HEK293 (cell line): ENCODE measurements at regions not wholly inside any gene's neighbourhood (a gene's known extent, or its start where the extent isn't known, plus 50 kb on each side); places are given as distances from the start of the nearest gene placed in this dataset.
"Not testable (repeated sequence)": the region's sequence is repeated elsewhere in the genome, so short reads cannot be mapped to it uniquely, and the experiment has no call there.

Source experiments
- CTCF ChIA-PET: fragments of 350-600 bp; formaldehyde crosslinking; extraction: SDS; loops from one replicate; lab custom pipeline; 2021; ENCODE audit warnings: antibody characterized with exemption; lab: Yijun Ruan, JAX
- POLR2A ChIA-PET: fragments of 300-600 bp; formaldehyde crosslinking; extraction: SDS; loops from one replicate; lab custom pipeline; 2020; ENCODE audit warnings: antibody characterized with exemption, inconsistent platforms; lab: Yijun Ruan, JAX
- H3K27ac ChIP-seq: fragments of 200-500 bp; sonication (Bioruptor generic); 2 replicates; pipeline ENCODE4 v1.5.1; 2014; ENCODE audit warnings: low read depth, low read length, control low read depth, inconsistent platforms; ENCODE audit errors: extremely low read depth
- H3K36me3 ChIP-seq, 2 experiments: fragments of 200-500 bp in 1 of 2; sonication (Bioruptor generic) in 1 of 2; 1 replicate in 1 of 2; 2 replicates in 1 of 2; pipeline ENCODE4 v1.5.1; 2014 to 2017; ENCODE audit warnings: inconsistent platforms in 2 of 2, low read length in 2 of 2; ENCODE audit not compliant: control insufficient read depth in 2 of 2, insufficient read depth in 1 of 2
- H3K4me1 ChIP-seq: fragments of 200-500 bp; sonication (Bioruptor generic); 2 replicates; pipeline ENCODE4 v1.5.1; 2014; ENCODE audit warnings: mild to moderate bottlenecking, low read length, inconsistent platforms; ENCODE audit not compliant: control insufficient read depth, insufficient read depth
- H3K4me3 ChIP-seq: 2 replicates; pipeline ENCODE4 v1.5.1; 2011; ENCODE audit warnings: low read depth, mild to moderate bottlenecking, control low read depth, low read length, moderate library complexity
- H3K9me3 ChIP-seq: fragments of 200-500 bp; sonication (Bioruptor generic); 2 replicates; pipeline ENCODE4 v1.5.1; 2014; ENCODE audit warnings: low read depth, low read length, inconsistent platforms; ENCODE audit not compliant: control insufficient read depth, insufficient read depth
- HOXA7 ChIP-seq: sonication (generic); formaldehyde crosslinking; IDR thresholded peaks from 2 replicates; pipeline ENCODE4 v1.8.1; 2022; ENCODE audit warnings: missing genetic modification reagents, borderline replicate concordance
- IKZF3 ChIP-seq: fragments of 450-650 bp; IDR thresholded peaks from 2 replicates; pipeline ENCODE4 v1.5.0; 2018; ENCODE audit warnings: missing biosample characterization, mild to moderate bottlenecking, missing genetic modification characterization, moderate library complexity
- KLF16 ChIP-seq: fragments of 450-650 bp; formaldehyde crosslinking; IDR thresholded peaks from 2 replicates; pipeline ENCODE4 v1.5.1; 2017; ENCODE audit warnings: missing biosample characterization, missing genetic modification characterization
- RBAK ChIP-seq: fragments of 450-650 bp; formaldehyde crosslinking; IDR thresholded peaks from 2 replicates; pipeline ENCODE4 v1.5.1; 2016; ENCODE audit warnings: missing biosample characterization, missing genetic modification characterization
- SP2 ChIP-seq: fragments of 450-650 bp; formaldehyde crosslinking; IDR thresholded peaks from 2 replicates; pipeline ENCODE4 v1.5.1; 2016; ENCODE audit warnings: missing biosample characterization, missing genetic modification characterization
- YY1 ChIP-seq: fragments of 450-650 bp; formaldehyde crosslinking; IDR thresholded peaks from 2 replicates; pipeline ENCODE4 v1.5.1; 2018; ENCODE audit warnings: missing biosample characterization, missing genetic modification characterization
- ZNF10 ChIP-seq: fragments of 450-650 bp; formaldehyde crosslinking; IDR thresholded peaks from 2 replicates; pipeline ENCODE4 v1.5.1; 2017; ENCODE audit warnings: missing biosample characterization, missing genetic modification characterization
- ZNF138 ChIP-seq: fragments of 450-650 bp; formaldehyde crosslinking; IDR thresholded peaks from 2 replicates; pipeline ENCODE4 v1.5.1; 2016; ENCODE audit warnings: missing biosample characterization, missing genetic modification characterization, borderline replicate concordance
- ZNF169 ChIP-seq: fragments of 450-650 bp; formaldehyde crosslinking; IDR thresholded peaks from 2 replicates; pipeline ENCODE4 v1.5.1; 2016; ENCODE audit warnings: missing biosample characterization, missing genetic modification characterization
- ZNF19 ChIP-seq: fragments of 450-650 bp; formaldehyde crosslinking; IDR thresholded peaks from 2 replicates; pipeline ENCODE4; 2016; ENCODE audit warnings: missing biosample characterization, missing genetic modification characterization, low read depth
- ZNF221 ChIP-seq: fragments of 450-650 bp; formaldehyde crosslinking; IDR thresholded peaks from 2 replicates; pipeline ENCODE4 v1.5.1; 2017; ENCODE audit warnings: missing biosample characterization, missing genetic modification characterization, borderline replicate concordance
- ZNF302 ChIP-seq: fragments of 450-650 bp; formaldehyde crosslinking; IDR thresholded peaks from 2 replicates; pipeline ENCODE4 v1.5.1; 2016; ENCODE audit warnings: missing biosample characterization, missing genetic modification characterization, low read depth
- ZNF433 ChIP-seq: fragments of 450-650 bp; formaldehyde crosslinking; IDR thresholded peaks from 2 replicates; pipeline ENCODE4 v1.5.1; 2016; ENCODE audit warnings: missing biosample characterization, missing genetic modification characterization, low read depth
- ZNF501 ChIP-seq: fragments of 450-650 bp; formaldehyde crosslinking; IDR thresholded peaks from 2 replicates; pipeline ENCODE4 v1.5.1; 2016; ENCODE audit warnings: missing biosample characterization, missing genetic modification characterization
- ZNF529 ChIP-seq: fragments of 450-650 bp; formaldehyde crosslinking; IDR thresholded peaks from 2 replicates; pipeline ENCODE4 v1.5.1; 2017; ENCODE audit warnings: missing genetic modification characterization, missing biosample characterization; ENCODE audit not compliant: insufficient replicate concordance
- ZNF558 ChIP-seq: fragments of 450-650 bp; formaldehyde crosslinking; IDR thresholded peaks from 2 replicates; pipeline ENCODE4 v1.5.1; 2016; ENCODE audit warnings: missing biosample characterization, missing genetic modification characterization
- ZNF600 ChIP-seq: fragments of 450-650 bp; formaldehyde crosslinking; IDR thresholded peaks from 2 replicates; pipeline ENCODE4 v1.5.1; 2016; ENCODE audit warnings: missing biosample characterization, missing genetic modification characterization
- ZNF629 ChIP-seq: fragments of 450-650 bp; formaldehyde crosslinking; IDR thresholded peaks from 2 replicates; pipeline ENCODE4 v1.5.1; 2017; ENCODE audit warnings: missing biosample characterization, missing genetic modification characterization
- ZNF654 ChIP-seq: fragments of 450-650 bp; formaldehyde crosslinking; IDR thresholded peaks from 2 replicates; pipeline ENCODE4 v1.5.1; 2016; ENCODE audit warnings: low read depth, missing biosample characterization, missing genetic modification characterization
- ZNF701 ChIP-seq: fragments of 450-650 bp; formaldehyde crosslinking; IDR thresholded peaks from 2 replicates; pipeline ENCODE4 v1.5.1; 2016; ENCODE audit warnings: missing biosample characterization, missing genetic modification characterization
- ZNF776 ChIP-seq: fragments of 450-650 bp; formaldehyde crosslinking; IDR thresholded peaks from 2 replicates; pipeline ENCODE4 v1.5.0; 2017; ENCODE audit warnings: missing biosample characterization, missing genetic modification characterization, borderline replicate concordance
- ZNF777 ChIP-seq: fragments of 450-650 bp; formaldehyde crosslinking; IDR thresholded peaks from 2 replicates; pipeline ENCODE4 v1.5.1; 2017; ENCODE audit warnings: missing biosample characterization, missing genetic modification characterization, borderline replicate concordance
- ZSCAN30 ChIP-seq: fragments of 450-650 bp; IDR thresholded peaks from 2 replicates; pipeline ENCODE4 v1.5.1; 2018; ENCODE audit warnings: missing biosample characterization, mild to moderate bottlenecking, missing genetic modification characterization, moderate library complexity
- TF ChIP-seq, protein P1 (sequence below): IDR thresholded peaks from 2 replicates; pipeline ENCODE4 v1.6.1; 2011; ENCODE audit warnings: mild to moderate bottlenecking, low read depth, low read length, borderline replicate concordance
- TF ChIP-seq, protein P2 (sequence below): fragments of 450-650 bp; formaldehyde crosslinking; optimal IDR thresholded peaks from 2 replicates; pipeline ENCODE3; 2016; ENCODE audit warnings: missing biosample characterization, mild to moderate bottlenecking, missing genetic modification characterization
- TF ChIP-seq, protein P3 (sequence below): sonication (generic); formaldehyde crosslinking; IDR thresholded peaks from 2 replicates; pipeline ENCODE4 v1.8.1; 2022; ENCODE audit warnings: mild to moderate bottlenecking, moderate library complexity, missing genetic modification reagents
- TF ChIP-seq, protein P4 (sequence below): fragments of 450-650 bp; formaldehyde crosslinking; IDR thresholded peaks from 2 replicates; pipeline ENCODE4 v1.5.1; 2016; ENCODE audit warnings: missing biosample characterization, missing genetic modification characterization

DNA sequence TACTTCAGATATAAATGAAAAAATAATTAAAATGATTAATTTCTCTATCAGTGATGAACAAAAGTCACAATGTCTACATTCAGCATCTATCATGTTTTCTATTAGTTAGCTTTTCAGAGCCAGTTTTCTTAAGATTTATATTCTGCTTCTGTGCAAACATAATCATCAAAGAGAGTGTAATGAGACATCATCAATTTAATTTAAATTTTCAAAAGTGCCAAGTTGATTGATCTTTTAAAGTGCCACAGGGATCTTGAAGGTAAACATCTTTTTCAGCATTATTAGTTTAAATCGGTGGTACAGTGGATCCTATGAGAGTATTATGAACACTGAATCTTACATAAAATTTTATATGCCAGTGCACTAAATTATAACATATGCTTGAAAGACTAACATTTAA, 1176.1 kb downstream of the PLA2G4A start (continued):
- no peak for TF ChIP-seq ZSCAN30
- TF ChIP-seq, all 188 proteins: peak for 0

DNA sequence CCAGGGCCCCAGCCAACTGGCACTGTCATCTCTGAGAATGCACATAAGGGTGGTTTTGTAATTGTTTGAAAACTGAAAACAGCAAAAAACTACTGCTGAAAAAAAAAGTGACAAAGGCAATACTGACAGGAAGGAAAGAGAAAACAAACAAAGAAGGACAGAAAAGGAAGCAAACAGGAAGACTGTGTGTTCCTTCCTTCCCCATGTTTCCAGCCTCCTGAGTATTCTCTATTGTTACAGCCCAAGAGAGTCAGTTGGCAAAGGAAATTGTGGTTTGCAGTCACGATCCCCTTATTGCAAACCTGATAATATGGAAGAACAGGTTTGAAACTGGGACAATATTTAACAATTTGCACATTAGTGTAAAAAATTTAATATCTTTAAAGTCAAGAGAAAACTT, 1177.6 kb downstream of the PLA2G4A start:
- ChIA-PET POLR2A (no interaction called here), CTCF (no interaction called here)
- Histone ChIP-seq H3K4me3 (no peak overlapping the region), H3K9me3 (no peaks in the 10 kb centered on the region), H3K4me1 (no peaks in the 10 kb centered on the region), H3K36me3 (no peaks in the 10 kb centered on the region), H3K27ac (no peak overlapping the region)
- TF ChIP-seq ZNF221 (tag by site-specific recombination) (no peak), ZNF10 (no peak), ZNF629 (no peak), RBAK (tag by site-specific recombination) (no peak), HOXA7 (no peak), ZNF138 (tag by site-specific recombination) (no peak), ZNF600 (tag by site-specific recombination) (no peak), ZNF169 (no peak)
- TF ChIP-seq, protein P1, sequence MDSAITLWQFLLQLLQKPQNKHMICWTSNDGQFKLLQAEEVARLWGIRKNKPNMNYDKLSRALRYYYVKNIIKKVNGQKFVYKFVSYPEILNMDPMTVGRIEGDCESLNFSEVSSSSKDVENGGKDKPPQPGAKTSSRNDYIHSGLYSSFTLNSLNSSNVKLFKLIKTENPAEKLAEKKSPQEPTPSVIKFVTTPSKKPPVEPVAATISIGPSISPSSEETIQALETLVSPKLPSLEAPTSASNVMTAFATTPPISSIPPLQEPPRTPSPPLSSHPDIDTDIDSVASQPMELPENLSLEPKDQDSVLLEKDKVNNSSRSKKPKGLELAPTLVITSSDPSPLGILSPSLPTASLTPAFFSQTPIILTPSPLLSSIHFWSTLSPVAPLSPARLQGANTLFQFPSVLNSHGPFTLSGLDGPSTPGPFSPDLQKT, result no peak

DNA sequence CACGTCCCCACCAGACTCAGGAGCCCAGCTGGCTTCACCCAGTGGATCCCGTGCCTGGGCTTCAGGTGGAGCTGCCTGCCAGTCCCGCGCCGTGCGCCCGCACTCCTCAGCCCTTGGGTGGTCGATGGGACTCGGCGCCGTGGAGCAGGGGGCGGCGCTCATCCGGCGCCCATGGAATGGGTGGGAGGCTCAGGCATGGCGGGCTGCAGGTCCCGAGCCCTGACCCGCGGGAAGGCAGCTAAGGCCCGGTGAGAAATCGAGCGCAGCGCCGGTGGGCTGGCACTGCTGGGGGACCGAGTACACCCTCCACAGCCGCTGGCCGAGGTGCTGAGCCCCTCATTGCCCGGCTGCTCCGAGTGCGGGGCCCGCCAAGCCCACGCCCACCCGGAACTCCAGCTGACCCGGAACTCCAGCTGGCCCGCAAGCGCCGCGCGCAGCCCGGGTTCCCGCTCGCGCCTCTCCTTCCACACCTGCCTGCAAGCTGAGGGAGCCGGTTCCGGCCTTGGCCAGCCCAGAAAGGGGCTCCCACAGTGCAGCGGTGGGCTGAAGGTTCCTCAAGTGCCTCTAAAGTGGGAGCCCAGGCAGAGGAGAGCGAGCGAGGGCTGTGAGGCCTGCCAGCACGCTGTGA, 1184.6 kb downstream of the PLA2G4A start:
- H3K36me3 ChIP-seq, H3K4me3 ChIP-seq, H3K27ac ChIP-seq, H3K4me1 ChIP-seq, POLR2A ChIA-PET, H3K9me3 ChIP-seq, CTCF ChIA-PET: not testable (repeated sequence)

DNA sequence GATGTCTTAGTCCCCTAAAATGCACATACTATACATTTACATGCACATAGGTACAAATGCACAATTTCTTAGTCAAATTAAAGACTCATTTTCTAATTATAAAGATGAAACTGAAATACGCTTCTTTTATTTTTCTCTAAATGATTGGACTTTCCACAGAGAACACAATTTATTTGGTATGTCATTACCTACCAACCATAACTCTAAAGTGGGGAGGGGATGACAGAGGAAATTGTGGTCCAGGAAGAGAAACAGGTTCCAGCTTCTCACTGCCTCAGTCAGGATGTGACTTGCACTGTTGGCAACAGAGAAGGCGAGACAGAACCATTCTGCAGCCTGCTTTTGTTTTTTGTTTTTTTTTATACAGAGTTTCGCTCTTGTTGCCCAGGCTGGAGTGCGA, 1189.2 kb downstream of the PLA2G4A start:
- Histone ChIP-seq H3K27ac (no peak overlapping the region), H3K4me3 (no peak overlapping the region), H3K36me3 (no peaks in the 10 kb centered on the region), H3K4me1 (no peaks in the 10 kb centered on the region), H3K9me3 (no peaks in the 10 kb centered on the region)
- CTCF ChIA-PET, result interaction anchor here (0.6 to 0.7 kb wide), 2 partner anchors 84 to 967 kb away, joined by 3 to 4 read pairs; no protein-coding TSS in a partner anchor
- POLR2A ChIA-PET, result no interaction called here
- TF ChIP-seq ZNF776, result no peak
- no peak for TF ChIP-seq IKZF3 (tag by site-specific recombination)
- TF ChIP-seq KLF16 (tag by site-specific recombination), result no peak
- no peak for TF ChIP-seq ZNF701 (tag by site-specific recombination)
- TF ChIP-seq ZNF777 (tag by site-specific recombination), result no peak
- no peak for TF ChIP-seq SP2
- TF ChIP-seq, protein P2, sequence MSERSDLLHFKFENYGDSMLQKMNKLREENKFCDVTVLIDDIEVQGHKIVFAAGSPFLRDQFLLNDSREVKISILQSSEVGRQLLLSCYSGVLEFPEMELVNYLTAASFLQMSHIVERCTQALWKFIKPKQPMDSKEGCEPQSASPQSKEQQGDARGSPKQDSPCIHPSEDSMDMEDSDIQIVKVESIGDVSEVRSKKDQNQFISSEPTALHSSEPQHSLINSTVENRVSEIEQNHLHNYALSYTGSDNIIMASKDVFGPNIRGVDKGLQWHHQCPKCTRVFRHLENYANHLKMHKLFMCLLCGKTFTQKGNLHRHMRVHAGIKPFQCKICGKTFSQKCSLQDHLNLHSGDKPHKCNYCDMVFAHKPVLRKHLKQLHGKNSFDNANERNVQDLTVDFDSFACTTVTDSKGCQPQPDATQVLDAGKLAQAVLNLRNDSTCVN, result no peak
- no peak for TF ChIP-seq ZNF302 (tag by site-specific recombination)
- TF ChIP-seq, protein P3, sequence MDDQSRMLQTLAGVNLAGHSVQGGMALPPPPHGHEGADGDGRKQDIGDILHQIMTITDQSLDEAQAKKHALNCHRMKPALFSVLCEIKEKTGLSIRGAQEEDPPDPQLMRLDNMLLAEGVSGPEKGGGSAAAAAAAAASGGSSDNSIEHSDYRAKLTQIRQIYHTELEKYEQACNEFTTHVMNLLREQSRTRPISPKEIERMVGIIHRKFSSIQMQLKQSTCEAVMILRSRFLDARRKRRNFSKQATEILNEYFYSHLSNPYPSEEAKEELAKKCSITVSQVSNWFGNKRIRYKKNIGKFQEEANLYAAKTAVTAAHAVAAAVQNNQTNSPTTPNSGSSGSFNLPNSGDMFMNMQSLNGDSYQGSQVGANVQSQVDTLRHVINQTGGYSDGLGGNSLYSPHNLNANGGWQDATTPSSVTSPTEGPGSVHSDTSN (CRISPR knock-in tag), result no peak
- no peak for TF ChIP-seq ZNF19 (tag by site-specific recombination)
- no peak for TF ChIP-seq ZNF558 (tag by site-specific recombination)
- no peak for TF ChIP-seq ZNF501
- TF ChIP-seq ZNF529, result no peak
- TF ChIP-seq ZNF654 (tag by site-specific recombination), result no peak
- TF ChIP-seq ZNF433 (tag by site-specific recombination), result no peak
- TF ChIP-seq, protein P4, sequence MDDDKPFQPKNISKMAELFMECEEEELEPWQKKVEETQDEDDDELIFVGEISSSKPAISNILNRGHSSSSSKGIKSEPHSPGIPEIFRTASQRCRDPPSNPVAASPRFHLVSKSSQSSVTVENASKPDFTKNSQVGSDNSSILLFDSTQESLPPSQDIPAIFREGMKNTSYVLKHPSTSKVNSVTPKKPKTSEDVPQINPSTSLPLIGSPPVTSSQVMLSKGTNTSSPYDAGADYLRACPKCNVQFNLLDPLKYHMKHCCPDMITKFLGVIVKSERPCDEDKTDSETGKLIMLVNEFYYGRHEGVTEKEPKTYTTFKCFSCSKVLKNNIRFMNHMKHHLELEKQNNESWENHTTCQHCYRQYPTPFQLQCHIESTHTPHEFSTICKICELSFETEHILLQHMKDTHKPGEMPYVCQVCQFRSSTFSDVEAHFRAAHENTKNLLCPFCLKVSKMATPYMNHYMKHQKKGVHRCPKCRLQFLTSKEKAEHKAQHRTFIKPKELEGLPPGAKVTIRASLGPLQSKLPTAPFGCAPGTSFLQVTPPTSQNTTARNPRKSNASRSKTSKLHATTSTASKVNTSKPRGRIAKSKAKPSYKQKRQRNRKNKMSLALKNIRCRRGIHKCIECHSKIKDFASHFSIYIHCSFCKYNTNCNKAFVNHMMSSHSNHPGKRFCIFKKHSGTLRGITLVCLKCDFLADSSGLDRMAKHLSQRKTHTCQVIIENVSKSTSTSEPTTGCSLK, result no peak
- TF ChIP-seq YY1 (tag by site-specific recombination), result no peak
